HG03139 (cell line): ENCODE measurements at regions not wholly inside any gene's neighbourhood (a gene's known extent, or its start where the extent isn't known, plus 50 kb on each side); places are given as distances from the start of the nearest gene placed in this dataset.

Experiments used
- ATAC-seq: cut with Tn5 transposase; IDR thresholded peaks from one replicate; pipeline ENCODE4 v1.9.1; 2021; ENCODE audit not compliant: unreplicated experiment

DNA sequence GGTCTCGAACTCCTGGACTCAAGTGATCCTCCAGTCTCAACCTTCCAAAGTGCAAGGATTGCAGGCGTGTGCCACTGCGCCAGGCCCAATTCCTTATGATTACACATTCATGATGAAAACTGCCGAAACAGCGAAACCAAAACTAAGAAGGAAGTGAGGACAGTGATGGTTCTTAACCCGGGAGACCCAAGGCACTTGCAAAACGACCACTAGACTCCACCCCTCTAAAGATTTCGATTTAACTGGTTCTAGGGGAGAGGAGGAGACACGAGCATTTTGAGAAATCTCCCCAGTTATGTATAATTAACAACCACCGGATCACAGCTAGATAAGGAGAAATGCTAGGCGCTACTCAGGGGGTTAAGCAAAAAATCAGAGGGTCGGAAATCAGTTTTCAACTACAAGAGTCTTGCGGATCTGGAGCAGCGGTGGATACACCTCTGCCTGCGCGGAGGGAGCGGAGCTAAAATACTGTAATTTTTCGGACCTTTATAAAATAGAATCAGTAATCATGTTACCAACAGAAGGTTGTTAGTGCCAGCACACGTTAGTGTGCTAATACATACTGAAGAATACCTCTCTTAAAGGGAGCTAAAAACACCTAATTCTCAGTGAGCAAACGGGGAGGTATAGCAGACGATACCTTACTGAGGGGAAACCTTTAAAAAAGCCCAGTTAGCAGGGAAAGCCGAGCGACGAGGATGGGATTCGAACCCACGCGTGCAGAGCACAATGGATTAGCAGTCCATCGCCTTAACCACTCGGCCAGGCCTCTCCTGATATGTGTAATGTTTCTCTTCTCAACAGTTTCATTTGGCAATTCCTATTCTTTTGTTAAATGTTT is 60.0 kb upstream of the BTN3A2 start:
- no peak for ATAC-seq

DNA sequence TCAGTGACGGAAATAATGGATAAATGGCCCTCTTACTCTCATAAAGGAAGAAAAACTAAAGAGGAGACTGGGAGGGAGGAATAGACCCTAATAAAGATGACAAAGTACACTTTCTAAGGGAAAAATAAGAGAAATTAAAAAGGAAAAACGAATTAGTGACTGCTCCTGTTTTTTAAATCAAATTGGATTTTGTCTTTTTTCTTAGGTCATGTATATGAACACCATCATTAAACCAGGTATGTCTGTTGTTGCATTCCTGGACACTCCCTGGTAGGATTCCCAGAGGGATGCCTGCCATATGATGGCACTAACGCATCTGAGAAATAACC is 59.4 kb upstream of the BTN3A2 start:
- ATAC-seq, result no peak

GRCh38 chr6:26306232-26306631 is 58.8 kb upstream of the BTN3A2 start:
- ATAC-seq, result no peak

GRCh38 chr6:26307850-26308249 is 57.1 kb upstream of the BTN3A2 start:
- no peak for ATAC-seq

DNA sequence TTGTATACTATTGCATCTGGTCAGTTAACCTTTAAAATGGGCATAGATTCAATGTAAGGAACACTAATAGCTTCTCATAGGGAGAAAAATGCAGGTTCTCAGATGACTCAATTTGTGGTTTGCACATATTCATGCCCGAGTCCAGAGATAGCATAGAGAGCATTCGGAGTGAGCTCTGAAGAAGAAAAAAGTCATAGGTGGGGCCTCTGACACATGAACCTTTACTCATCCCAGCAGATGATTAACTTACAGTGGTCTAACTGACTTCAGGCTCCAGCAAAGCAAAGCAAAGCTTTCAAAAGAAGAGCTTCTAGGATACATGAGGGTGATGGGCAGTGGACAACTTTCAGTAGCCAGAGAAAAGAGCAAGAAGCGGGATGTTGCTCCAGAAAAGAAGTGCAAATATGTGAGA is 55.3 kb upstream of the BTN3A2 start:
- peak; percentile 33 for ATAC-seq

DNA sequence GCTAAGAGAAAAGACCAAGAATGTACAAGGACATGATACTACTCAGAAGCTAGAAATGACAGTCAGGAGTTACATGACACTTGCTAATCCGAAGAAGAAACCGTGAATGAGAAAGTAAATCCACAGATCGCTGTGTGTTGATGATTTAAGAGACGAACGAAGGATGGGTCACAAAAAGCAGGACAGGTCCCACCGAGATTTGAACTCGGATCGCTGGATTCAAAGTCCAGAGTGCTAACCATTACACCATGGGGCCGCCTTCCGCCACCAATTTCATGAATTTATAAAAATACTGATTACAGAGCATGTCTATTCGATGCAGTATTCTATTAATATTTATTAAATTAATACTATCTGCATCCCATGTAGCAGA is 54.0 kb upstream of the BTN3A2 start:
- no peak for ATAC-seq

- no peak for ATAC-seq
Measured at GRCh38 chr6:26311385-26312095, 53.5 kb upstream of the BTN3A2 start.

DNA sequence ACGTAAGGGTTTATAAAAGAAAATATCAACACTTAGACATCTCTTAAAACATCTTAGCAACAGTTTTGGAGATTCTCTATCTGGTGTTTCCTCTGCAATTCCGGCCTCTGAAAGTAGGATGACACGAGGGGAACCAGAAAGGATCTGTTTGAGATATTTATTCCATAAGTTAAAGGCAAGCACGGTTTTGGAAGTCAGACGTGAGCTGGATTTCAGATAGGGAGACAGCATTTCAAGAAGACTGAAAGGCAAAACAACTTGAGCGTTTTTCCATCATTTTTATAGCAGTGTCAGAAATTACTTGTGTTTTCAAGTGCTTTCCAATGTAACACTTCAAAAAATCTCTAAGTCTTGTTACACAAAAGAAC is 52.9 kb upstream of the BTN3A2 start:
- no peak for ATAC-seq

DNA sequence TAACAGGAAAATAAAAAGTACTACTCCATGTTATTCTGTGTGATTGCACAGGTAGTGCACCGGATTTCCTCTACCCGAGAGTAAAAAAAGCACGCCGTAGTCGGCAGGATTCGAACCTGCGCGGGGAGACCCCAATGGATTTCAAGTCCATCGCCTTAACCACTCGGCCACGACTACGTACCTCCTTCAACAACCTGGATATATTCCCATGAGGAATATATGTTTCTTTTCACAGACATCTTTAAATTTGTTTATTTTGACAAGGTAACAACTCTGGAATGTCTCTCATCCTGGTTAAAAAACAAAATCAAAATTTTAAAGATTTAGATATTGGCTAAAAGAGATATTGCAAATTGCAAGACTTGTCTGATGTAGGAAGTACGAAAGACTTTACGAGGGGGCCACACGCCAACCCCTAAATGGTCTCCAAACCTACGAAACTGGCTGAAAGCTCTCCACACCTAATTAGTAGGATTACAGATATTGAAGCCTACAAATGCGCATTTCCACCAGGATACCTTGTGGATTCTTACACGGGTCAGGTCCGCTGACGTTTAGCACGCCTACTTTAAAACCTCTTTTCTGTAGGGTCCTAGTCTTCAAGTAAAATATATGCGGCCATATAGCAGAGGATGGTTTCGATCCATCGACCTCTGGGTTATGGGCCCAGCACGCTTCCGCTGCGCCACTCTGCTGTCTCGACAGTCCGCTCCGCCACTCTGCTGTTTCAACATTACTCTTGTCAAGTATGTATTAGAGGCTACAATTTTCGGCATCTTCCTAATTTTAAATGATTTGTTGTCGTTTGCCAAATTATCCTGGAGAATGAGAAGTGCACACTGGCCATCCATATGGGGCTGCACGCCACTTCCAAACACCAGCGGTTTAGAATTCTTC is 52.2 kb upstream of the BTN3A2 start:
- ATAC-seq, result no peak
